Astrocyte of the spinal cord (primary cell): ENCODE measurements at regions not wholly inside any gene's neighbourhood (a gene's known extent, or its start where the extent isn't known, plus 50 kb on each side); places are given as distances from the start of the nearest gene placed in this dataset.

Experiments used
- DNase-seq: peaks from one replicate; pipeline ENCODE4 v3.0.0; 2011; ENCODE audit warnings: low read depth, low spot score
- H3K4me3 ChIP-seq: 2 replicates; pipeline ENCODE4 v1.5.1; 2011; ENCODE audit warnings: low read depth, mild to moderate bottlenecking, low read length, moderate library complexity
- in situ Hi-C: cut with HindIII; loops from 2 replicates; pipeline ENCODE4 v1.10.0; 2017; ENCODE audit warnings: low sequenced_read_pairs
- TF ChIP-seq, protein P1 (sequence below): IDR thresholded peaks from 2 replicates; pipeline ENCODE4 v1.5.1; 2012; ENCODE audit warnings: low read depth, mild to moderate bottlenecking, low read length, inconsistent platforms

GRCh38 chr2:239590995-239591915 is 190.4 kb upstream of the HDAC4 start:
- no peak overlapping the region for H3K4me3 ChIP-seq
- in situ Hi-C loops, result no loop called here
- TF ChIP-seq, protein P1, sequence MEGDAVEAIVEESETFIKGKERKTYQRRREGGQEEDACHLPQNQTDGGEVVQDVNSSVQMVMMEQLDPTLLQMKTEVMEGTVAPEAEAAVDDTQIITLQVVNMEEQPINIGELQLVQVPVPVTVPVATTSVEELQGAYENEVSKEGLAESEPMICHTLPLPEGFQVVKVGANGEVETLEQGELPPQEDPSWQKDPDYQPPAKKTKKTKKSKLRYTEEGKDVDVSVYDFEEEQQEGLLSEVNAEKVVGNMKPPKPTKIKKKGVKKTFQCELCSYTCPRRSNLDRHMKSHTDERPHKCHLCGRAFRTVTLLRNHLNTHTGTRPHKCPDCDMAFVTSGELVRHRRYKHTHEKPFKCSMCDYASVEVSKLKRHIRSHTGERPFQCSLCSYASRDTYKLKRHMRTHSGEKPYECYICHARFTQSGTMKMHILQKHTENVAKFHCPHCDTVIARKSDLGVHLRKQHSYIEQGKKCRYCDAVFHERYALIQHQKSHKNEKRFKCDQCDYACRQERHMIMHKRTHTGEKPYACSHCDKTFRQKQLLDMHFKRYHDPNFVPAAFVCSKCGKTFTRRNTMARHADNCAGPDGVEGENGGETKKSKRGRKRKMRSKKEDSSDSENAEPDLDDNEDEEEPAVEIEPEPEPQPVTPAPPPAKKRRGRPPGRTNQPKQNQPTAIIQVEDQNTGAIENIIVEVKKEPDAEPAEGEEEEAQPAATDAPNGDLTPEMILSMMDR, result no peak
- no peak for DNase-seq

- no peak overlapping the region for H3K4me3 ChIP-seq
- DNase-seq, result no peak
- TF ChIP-seq, protein P1, result no peak
- in situ Hi-C loops, result no loop called here
Observed at GRCh38 chr2:239590276-239590675, 189.5 kb upstream of the HDAC4 start.

DNA sequence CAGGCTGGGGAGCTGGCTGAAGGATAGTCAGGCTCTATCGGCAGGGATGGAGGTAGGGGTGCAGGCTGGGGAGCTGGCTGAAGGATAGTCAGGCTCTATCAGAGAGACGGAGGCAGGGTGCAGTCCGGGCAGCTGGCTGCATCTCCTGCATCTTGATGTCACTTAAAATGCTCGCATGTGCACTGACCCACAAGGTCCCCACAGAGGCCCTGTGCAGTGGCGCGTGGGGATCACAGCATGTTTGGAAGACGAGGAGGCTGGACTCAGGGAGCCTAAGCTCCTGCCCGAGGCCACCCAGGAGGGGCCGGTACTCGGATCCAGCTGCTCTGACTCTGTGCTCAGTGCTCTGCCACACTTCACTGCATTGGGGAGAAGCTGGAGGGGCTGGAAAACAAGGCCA is 189.0 kb upstream of the HDAC4 start:
- H3K4me3 ChIP-seq, result no peak overlapping the region
- in situ Hi-C loops, result no loop called here
- no peak for DNase-seq
- TF ChIP-seq, protein P1, result no peak

- in situ Hi-C loops, result no loop called here
- DNase-seq, result no peak
Observed at GRCh38 chr2:239589270-239589825, 188.5 kb upstream of the HDAC4 start.

DNA sequence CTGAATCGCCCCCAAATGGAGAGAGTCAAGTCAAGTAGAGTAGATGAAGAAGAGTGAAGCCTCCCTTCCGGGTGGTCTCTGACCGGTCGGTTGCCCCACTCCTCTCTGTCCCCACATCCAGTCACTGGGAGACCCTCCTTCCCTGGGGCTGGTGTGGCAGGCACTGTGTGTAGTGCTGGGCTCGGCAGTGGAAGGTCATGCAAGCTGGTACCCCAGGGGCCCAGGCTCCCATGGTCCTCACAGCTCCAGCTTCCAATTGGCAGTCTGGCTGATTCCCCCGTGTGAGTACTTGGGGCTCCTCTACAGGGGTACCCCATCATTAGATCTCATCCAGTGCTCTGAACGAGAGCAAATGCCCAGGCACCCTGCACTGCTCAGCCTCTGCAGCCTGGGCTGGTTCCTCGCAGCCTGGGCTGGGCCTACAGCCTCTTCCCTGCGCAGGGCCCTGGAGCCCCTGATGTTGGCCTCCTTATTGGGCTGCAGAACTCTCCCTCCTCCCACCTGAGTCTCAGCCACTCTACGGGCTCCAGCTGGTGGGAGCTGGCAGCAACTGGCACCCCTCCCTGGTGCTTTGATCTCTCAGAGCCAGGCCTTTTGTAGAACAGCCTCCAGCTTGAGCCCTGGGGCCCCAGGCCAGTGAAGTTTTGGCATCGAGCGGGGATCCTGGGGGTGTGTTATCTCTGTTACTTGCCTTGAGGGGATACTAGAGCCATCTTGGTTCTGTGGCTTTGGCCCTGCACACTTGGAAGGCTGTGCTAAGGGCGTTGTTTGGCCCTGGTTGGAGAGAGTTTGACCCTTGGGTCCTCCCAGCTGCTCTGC is 187.8 kb upstream of the HDAC4 start:
- TF ChIP-seq, protein P1, result no peak
- in situ Hi-C loops, result no loop called here

More at GRCh38 chr2:239589270-239589825, 188.5 kb upstream of the HDAC4 start:
- TF ChIP-seq, protein P1, result no peak
- H3K4me3 ChIP-seq, result no peak overlapping the region

DNA sequence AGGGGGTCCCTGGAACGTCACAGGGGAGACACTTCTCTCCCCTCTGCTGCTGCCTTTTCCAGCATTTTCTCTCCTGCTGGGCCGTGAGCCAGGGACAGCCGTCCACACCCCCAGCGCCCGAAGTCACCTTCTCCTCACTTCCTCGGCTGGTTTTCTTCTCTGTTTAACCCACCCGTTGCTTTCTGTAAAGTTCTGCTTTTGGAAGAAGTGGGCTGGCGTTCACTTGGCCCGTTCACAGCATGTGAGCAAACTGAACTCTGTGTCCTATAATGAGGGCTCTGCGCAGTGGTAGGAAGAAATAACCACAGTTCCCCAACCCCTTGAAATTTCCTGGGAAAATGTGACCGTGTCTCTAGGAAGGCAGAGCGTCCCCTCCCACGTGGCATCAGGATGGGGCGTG is 187.0 kb upstream of the HDAC4 start:
- in situ Hi-C loops, result no loop called here
- no peak overlapping the region for H3K4me3 ChIP-seq
- TF ChIP-seq, protein P1, result no peak

More for the DNA sequence above, 187.8 kb upstream of the HDAC4 start:
- DNase-seq, result no peak
- no peak overlapping the region for H3K4me3 ChIP-seq

More for the DNA sequence above, 187.0 kb upstream of the HDAC4 start:
- DNase-seq, result no peak
